ENCODE measurements at regions not wholly inside any gene's neighbourhood (a gene's known extent, or its start where the extent isn't known, plus 50 kb on each side); places are given as distances from the start of the nearest gene placed in this dataset.

DNA sequence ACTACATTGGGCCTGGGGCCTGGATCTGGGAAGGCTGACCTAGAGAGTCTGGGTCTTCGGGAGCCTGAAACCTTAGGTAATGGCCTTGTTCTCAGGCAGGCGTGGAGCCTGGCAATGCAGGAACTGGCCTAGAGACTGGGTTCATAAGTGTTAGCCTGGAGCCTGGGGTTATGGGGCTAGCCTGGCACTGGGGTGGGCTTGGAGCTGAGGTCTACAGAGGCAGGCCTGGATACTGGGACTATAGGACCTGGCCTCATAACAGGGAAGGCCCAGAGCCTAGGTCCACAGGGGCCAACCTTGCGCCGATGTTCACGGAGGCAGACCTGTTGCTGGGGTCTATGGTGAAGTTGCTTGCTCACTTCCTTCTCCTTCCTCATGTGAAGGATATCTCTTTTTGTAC is 843.8 kb upstream of the GJE1 start:
- DNase-seq: no peak

DNA sequence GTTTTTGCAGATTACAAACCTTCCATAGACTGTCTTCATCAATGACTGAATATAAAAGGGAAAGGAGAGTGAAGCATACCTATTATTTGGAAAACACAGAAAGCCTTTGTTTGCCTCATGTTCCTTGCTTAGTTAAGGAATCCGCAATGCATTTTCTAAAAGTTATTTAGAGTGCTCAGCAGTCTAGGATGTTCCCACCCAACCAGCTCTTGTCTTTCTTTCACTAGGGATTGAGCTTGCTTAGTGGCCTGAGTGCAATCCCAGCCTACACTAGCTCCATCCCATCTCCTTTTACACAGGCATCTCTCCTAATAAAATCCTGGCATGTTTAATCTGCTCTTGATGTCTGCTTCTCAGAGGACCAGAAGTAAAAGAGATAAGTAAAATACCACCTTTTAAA is 850.5 kb upstream of the GJE1 start:
- no peak for DNase-seq

DNA sequence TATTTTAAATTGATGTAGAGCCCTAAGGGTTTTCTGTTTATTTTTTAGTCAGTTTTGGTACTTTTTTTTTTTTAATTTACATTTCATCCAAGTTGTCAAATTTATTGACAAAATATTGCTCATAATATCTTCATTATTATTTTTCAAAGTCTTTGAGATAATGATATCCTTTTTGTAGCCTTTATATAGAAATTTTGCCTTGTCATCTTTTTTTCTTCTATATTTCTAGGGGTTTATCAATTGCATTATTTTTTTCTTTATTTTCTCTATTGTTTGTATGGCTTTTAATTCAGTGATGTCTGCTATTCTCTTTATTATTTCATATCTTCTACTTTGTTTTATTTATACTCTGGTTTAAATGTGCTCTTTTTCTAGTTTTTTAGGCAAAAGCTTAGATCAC is 863.0 kb upstream of the GJE1 start:
- DNase-seq: no peak

DNA sequence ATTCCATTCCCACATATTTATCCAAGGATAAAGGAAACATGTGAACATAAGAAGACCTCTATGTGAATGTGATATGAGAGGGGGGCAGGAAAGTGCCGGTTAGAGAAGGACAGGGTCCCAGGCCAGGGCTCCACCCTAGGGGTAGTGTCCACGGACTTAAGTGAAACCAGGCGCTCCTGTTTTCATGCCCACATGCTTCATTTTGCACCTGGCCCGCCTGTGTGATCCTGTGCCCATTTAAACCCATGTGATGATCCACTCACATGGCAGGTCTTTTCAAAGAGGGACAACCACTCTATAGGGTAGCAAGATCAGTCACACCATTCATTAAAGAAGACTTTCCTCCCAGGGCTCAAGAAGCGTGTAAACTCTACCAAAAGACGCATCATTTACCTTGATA is 865.3 kb upstream of the GJE1 start:
- DNase-seq: no peak

DNA sequence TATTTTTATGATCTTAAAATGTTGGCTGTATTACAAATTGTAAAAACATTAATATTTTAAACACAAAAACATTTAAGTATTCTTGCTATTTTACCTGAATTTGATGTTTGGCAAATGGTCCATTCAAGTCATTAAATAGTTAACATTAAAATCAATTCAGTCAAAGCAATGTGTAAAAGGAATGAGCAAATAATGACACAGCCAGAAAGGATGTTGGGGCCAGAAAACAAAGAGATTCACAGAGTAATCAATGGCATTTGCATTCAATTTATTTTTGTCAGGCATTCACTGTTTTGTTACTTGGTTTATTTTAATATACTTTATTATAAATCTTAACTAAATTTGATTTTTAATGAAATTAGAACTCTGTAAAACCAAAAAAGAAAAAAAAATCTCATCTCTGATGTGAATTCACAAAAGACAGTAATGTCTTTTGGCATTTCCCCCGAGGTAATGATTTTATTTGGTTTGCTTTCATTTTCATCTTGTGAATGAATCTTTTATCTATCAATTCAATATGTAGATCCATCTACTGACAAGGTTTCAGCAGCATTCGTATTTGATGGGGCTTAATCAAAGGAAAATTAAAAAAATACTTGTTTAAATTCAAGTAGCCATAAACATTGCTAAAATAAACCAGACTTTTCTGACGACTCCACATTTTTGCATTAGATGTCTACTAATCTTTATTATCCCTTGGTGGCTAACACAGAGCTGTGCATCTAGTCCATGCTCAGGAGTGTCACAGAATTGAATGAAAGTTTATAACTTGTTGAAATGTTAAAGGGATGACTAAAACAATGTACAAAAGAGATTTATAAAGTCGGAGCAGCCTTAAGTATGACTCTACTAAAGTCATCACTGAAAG is 866.7 kb upstream of the GJE1 start:
- peak; percentile 73 for DNase-seq

DNA sequence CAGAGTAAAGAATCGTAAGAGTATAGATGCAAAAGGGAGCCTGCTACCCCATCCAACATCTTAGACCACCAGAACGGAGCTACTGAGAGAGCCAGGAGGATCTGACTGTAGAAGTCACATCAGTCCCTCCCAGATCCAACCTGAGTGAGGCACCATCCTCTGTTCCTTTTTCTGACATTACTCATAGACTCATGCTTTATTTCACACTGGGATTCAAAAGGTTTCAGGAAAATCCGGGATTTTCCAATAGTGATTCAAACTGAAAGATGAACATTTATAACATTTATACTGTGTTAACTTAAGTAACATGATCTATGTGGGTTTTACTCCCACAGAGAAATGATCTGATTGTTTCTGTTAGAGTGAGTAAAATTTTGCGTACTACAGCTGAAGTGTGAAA is 868.6 kb upstream of the GJE1 start:
- no peak for DNase-seq

DNA sequence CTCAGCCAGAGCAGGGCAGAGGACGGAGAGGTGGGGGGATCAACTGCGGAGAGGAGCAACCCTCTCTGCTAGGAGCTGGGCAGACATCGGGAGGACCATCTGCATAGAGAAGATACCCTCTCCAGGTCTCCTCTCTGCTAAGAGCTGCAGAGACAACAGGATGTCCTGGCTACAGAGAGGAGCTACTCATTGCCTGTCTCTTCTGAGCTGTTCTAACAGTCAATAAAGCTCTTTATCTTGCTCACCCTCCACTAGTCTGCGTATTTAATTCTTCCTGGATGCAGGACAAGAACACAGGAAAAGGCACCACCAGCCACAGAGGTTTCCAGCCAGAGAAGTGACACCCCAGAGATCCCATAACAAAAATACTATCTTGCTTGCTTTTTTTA is 871.1 kb upstream of the GJE1 start:
- DNase-seq: no peak

DNA sequence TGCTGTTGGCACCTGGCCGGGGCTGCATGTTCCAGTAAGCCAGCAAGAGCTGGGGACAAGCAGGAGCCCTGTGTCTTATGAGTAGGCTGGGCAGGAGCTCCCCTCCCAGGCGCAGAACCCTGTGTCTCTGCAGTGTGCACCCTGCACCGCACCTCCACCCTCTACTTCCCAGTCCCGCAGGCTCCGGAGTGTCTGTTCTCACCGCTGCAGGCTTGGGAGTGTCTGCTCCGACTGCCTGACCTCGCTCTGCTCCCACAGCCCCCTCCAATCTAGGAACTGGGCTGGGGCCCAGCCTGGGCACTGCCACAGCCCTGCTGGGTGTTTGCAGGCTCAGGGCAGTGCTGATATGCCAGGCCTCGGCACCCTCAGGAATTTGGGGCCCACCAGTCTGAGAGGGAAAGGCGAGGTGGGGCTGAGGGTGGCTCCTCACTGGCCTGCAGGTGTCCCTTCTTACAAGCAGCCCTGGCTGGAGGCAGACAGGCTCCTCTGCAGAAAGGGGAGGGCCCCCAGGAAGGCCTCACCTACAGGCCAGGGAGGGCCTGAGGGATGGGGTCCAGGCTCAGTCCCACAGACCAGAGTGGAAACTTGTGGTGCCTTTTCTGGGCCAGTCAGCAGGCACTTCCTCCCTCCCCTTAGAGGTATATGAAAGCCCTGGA is 871.6 kb upstream of the GJE1 start:
- no peak for DNase-seq

DNA sequence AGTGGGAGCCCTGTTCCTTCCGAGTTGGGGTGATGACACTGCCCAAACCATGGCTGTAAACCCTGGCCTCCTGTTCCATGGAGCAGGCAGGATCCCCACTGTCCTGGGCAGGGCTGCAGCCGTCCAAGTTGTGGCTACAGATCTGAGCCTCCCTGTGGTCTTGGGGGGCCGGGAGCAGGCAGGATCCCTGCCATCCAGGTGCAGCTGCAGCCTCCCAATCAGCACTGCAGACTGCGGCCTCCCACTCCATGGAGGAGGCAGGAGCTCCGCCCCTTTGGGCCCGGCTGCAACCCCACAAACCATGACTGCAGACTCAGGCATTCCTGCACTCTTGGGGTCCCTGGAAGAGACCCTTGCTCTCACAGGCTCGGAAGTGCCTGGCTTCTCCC is 872.1 kb upstream of the GJE1 start:
- DNase-seq: no peak

DNA sequence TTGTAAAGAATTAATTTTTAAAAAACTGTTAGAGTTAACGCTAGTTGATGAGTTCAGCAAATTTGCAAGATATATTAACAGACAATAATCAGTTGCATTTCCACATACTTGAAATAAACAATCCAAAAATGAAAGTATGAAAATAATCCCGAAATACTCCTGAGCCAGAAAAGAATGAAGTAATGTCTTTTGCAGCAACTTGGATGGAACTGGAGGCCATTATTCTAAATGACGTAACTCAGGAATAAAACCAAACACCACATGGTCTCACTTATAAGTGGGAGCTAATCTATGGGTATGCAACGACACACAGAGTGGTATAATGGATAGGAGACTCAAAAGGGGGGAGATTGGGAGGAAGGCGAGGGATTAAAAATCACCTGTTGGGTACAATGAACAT is 872.9 kb upstream of the GJE1 start:
- no peak for DNase-seq

DNA sequence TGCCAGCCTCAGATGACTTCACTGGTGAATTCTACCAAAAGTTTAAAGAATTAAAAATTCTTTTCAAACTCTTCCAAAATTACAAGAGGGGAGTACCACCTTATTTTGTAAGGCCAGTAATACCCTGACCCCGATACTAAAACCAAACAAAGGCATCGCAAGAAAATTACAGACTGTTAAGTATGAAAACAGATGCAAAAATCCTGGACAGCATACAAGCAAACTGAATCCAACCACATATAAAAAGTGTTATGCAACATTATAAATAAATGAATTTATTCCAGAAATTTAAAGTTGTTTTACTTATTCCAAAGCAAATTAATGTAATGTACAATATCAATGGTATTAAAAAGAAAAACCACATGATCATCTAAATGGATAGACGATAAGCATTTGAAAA is 873.6 kb upstream of the GJE1 start:
- no peak for DNase-seq

DNA sequence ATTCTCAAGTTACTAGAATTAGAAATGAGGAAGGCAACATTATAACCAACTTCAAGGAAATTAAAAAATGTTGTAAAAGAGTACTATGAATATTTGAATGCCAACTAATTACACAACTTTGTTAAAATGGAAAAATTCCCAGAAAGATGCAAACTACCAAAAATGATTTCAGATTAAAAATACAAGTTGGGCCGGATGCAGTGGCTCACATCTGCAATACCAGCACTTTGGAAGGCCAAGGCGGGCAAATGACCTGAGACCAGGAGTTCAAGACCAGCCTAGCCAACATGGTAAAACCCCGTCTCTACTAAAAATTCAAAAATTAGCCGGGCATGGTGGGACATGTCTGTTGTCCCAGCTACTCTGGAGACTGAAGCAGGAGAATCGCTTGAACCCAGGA is 874.2 kb upstream of the GJE1 start:
- DNase-seq: no peak

DNA sequence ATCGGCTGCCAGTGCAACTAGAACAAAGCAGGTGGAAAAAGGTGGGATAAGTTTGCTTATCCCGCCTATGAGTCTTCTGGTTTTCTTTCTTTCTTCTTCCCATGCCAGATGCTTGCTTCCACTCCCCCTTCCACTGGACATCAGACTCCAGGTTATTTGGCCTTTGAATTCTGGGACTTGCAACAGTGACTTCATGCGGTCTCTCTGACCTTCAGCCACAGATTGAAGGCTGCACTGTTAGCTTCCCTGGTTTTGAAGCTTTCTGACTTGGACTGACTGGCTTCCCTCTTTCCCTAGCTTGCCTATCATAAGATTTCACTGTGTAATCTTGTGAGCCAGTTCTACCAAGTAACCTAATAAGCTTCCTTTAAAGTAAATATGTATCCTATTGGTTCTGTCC is 878.4 kb upstream of the GJE1 start:
- DNase-seq: peak; percentile 18

DNA sequence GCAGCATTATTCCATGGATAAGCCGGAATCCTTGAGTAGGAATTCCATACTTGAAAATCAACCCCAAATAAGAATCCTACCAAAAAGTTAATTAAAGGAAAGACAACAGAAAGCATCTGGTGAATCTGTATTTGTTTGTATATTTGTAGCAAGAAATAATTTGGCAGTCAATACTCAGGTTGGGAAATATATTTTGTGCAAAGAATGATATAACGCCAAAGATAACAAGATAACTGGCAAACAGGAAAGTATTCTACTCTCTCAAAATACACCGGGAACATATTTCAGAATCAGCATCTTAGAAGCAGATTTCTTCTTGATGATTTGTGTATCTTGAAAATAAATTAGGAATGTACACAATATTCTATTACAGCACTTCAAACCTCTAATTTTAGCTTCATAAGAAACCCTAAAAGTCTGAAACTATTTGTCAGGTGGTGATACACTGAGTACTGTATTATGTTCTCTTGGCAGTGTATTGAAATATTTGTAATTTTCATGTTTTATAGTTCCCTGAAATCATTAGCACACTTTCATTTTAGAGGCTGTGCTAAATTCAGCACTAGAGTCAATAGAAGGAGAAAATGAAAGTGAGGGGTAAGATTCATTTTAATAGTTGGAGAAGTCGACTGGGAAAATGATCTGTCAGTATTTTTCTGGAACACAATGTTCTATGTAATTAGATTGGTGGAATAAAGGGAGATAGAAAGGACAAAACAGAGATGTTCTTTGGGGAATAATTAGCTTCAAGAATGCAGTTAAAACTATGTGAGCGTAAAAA is 879.7 kb upstream of the GJE1 start:
- DNase-seq: peak; percentile 67

DNA sequence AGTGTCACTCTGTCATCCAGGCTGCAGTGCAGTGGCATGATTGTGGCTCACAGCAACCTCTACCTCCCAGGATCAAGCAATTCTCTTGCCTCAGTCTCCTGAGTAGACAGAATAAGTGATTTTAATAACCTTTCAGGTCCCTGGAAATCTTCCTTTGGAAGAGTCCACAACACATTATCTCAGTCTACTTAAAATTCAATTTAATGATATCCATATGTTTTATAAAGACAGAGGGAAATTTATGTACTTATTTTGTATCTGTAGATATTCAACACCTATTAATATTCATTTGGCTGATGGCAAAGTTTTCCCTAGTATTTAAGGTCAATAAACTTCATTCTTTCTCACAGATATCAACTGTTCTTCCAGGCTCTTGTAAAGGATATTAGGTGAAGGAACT is 881.4 kb upstream of the GJE1 start:
- no peak for DNase-seq

DNA sequence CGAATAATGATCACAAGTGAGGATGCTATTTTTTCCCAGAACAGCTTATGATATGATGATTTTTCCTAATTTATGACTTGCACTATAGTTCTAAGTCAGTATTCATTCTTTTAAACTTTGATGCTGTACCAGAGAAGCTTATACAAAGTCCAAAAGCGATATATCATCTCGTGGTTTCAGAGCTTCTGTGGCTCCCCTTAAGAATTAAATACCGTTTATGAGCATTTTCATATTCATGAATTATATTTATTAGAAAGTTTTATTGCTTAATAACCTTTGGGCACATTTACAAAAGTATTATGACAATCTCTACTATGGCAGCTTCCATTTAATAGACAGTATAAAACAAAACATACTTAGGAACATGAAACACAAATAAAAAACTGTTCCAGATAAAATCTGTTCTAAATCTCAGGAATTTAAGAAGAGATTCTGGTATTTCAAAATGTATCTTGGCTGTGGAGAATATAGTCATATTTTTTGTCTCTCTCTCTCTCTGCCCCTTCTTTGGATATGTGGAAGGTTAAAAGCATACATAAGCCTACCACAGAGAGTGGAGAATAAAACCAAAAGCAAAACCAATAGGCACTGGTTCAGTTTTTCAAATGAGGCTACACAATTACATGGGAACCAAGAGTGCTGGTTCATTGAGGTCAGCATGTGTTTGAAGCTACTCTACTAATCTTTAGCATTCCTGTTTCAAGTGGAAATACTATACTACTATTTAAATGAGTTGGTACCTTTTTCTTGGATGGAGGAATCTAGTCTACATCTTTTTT is 884.5 kb upstream of the GJE1 start:
- DNase-seq: peak; percentile 33

DNA sequence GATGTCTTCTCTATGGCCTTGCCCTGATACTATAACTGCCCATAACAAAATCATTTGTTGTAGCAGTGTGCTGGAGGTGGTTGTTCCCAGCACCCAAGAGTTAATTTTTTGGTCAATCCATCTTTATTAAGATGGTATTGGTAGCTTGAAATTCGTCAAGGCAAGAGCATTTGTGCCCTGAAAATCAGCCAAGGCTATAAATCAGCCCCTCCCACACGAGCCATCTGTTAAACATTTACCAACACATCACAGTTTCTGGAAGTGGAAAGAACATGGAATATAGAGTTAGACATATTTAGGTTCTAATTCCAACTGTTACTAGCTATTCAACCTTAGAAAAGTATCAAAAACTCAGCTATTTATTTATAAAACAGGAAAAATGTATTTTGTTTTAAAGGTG is 888.4 kb upstream of the GJE1 start:
- no peak for DNase-seq

DNA sequence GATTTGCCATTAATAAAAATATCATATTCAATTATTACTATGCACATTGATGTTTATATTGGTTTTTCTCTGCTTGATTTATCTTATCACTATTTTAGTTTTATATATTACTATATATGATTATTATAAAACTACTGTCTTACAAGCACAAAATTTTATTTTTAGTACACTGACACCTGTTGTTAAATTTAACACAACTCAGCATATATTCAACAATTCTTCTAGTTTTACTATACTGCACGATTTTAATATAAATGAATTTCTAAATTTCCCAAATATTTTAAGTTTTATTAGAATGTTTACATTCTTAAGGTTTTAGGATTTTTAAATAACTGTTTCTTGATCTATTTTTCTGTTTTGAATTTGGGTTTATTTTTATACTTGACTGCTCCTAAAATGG is 889.8 kb upstream of the GJE1 start:
- no peak for DNase-seq

DNA sequence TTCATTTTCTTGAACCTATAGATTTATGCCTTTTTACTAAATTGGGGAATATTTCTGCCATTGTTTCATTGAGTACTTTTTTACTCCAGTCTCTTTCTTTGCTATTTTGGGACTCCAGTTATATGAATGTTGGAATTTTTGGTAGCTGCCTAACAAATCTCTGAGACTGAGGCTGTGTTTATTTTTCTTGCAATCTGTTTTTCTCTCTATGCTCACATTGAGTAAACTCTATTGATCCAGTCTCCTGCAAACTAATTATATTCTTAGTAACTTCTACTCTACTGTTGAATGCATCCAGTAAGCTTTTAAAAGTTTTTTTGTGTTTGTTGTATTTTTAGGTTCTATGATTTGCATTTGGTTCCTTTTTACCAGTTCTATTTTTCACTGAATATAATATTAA is 903.4 kb upstream of the GJE1 start:
- DNase-seq: no peak

DNA sequence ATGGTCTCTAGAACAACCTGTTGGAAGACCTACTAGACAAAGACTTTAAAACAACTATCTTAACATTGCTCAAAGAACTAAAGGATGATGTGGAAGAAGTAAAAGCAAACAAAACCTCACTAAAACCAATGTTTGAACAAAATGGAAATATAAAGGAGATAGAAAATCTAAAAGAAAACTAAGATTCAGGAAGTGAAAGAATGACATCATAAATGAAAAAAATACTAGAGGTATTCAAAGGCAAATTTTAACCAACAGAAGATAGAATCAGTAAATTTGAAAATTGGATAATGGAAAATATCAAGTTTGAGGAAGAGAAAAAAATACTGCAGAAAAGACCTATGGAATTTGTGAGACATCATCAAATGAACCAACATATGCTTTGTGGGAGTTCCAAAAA is 914.1 kb upstream of the GJE1 start:
- peak; percentile 31 for DNase-seq

DNA sequence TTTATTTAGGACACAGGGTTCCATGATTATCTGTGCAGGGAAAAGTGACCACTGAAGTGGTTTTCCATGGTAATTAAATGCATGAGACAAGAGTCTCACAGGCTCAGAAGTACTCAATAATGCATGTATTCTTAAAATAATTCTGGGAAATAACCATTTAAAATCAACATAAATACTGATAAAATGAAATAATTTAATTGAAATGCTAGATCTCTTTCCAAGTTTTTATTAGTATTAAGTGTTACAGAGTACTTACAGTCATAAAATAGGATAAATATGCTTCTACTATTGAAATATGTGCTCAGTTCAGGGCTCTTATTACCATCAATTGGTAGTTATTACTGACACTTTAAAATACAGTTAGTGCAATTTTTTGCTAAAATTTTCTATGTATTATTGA is 916.0 kb upstream of the GJE1 start:
- DNase-seq: no peak

DNA sequence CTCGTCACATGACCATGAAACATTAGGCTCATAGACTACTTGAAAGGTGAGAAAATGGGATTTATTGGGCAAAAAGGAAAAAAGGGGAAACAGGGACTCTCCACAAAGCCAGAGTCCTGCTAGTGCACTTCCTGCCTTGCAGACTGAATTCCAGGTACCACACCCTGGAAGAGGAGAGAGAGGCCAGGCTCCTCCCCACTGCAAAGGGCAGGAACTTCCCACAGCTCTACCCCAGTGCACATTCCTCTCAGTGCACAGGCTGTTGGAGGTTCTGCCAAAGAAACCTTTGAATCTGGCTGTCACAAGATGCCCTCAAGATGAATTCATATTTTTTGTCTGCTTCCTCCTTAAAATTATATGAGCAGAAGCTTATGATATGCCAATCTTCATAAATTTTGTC is 920.4 kb upstream of the GJE1 start:
- DNase-seq: no peak

DNA sequence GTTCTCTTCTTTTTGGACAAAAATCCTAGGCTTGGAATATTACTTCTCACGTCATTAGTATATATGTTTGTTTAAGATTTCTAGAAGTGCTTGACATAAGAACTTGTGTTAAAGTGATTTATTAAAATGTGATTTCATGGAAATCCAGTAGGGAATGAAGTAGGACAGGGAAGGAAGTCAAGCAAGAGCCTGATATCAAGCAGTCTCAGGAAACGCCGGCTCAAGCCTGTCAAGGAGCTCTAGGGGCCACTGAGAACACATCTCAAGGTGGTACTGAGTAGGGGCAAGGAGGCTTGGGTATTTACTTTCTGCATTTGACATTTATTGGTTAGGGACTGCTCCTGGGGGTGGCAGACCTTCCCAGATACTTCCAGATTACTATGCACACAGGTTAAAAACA is 920.9 kb upstream of the GJE1 start:
- no peak for DNase-seq

All from OCI-M1 (cell line).